HepG2 (cell line): ENCODE measurements at regions not wholly inside any gene's neighbourhood (a gene's known extent, or its start where the extent isn't known, plus 50 kb on each side); places are given as distances from the start of the nearest gene placed in this dataset.

Source experiments
- ATAC-seq: fragments of 200-7000 bp; cut with Tn5 transposase; 3 replicates; pipeline ENCODE4 v1.9.1; 2020; ENCODE audit warnings: mild to moderate bottlenecking, moderate library complexity
- BruUV-seq: library from RNA; stranded (reverse); fragments of 400-500 nt; replicated peaks from 2 replicates; lab custom pipeline; 2021; lab: Mats Ljungman, UMichigan
- CTCF ChIA-PET: fragments of 300-600 bp; formaldehyde crosslinking; extraction: SDS; loops from one replicate; lab custom pipeline; 2021; ENCODE audit warnings: low total read pairs, inconsistent platforms, low intra/inter-chr PET ratio; lab: Yijun Ruan, JAX
- POLR2A ChIA-PET: fragments of 350-600 bp; sonication (Branson Sonifier 250); formaldehyde crosslinking; loops from one replicate; lab custom pipeline; 2020; ENCODE audit warnings: antibody characterized with exemption, inconsistent platforms; lab: Yijun Ruan, JAX
- DNase-seq: peaks from one replicate; pipeline ENCODE4 v3.0.0-alpha.2; 2015; ENCODE audit warnings: low spot score
- FAIRE-seq: peaks from 3 replicates; lab custom pipeline; 2011; peaks lifted over from hg19 to GRCh38; lab: Jason Lieb, UNC
- H2AFZ ChIP-seq: one replicate; pipeline ENCODE4 v1.6.1; 2011; ENCODE audit warnings: low read length, inconsistent platforms
- H3K27ac ChIP-seq: fragments of 300-600 bp; 3 replicates; pipeline ENCODE4 v1.8.0; 2011; ENCODE audit warnings: mixed run types, mild to moderate bottlenecking, mixed read lengths, low read length, inconsistent platforms; ENCODE audit not compliant: insufficient read depth; ENCODE audit errors: extremely low read length
- H3K27me3 ChIP-seq, 2 experiments: fragments of 200-600 bp in 1 of 2; 2 replicates in 1 of 2; 3 replicates in 1 of 2; pipeline versions ENCODE4 v1.6.0 to v1.8.0; 2011; ENCODE audit warnings: low read length in 2 of 2, mild to moderate bottlenecking in 2 of 2, moderate library complexity in 2 of 2, inconsistent platforms in 1 of 2; ENCODE audit not compliant: insufficient read depth in 2 of 2, control insufficient read depth in 1 of 2
- H3K36me3 ChIP-seq, 2 experiments: fragments of 200-600 bp in 1 of 2; replicated peaks in 1 of 2; 2 replicates in 1 of 2; 3 replicates in 1 of 2; pipeline versions ENCODE4 v1.5.1 to v1.8.0; 2011; ENCODE audit warnings: low read length in 2 of 2, inconsistent platforms in 1 of 2; ENCODE audit not compliant: insufficient read depth in 2 of 2, control insufficient read depth in 1 of 2
- H3K4me1 ChIP-seq: 2 replicates; pipeline ENCODE4 v1.5.1; 2012; ENCODE audit warnings: low read length, inconsistent platforms; ENCODE audit not compliant: insufficient read depth
- H3K4me2 ChIP-seq: 2 replicates; pipeline ENCODE4 v1.6.0; 2011; ENCODE audit warnings: low read depth, low read length, inconsistent platforms
- H3K4me3 ChIP-seq, 3 experiments: fragments of 200-600 bp in 1 of 3; sonication (generic), shearing (Covaris generic) in 1 of 3; replicated peaks in 1 of 3; 2 replicates each; pipeline ENCODE4 v1.5.1; 2011 to 2016; ENCODE audit warnings: low read length in 3 of 3, inconsistent platforms in 2 of 3, low read depth in 2 of 3, mild to moderate bottlenecking in 2 of 3, control low read depth in 1 of 3, mixed read lengths in 1 of 3; ENCODE audit not compliant: insufficient read depth in 1 of 3
- H3K79me2 ChIP-seq: one replicate; pipeline ENCODE4 v1.6.1; 2011; ENCODE audit warnings: low read length, inconsistent platforms; ENCODE audit not compliant: insufficient read depth
- H3K9ac ChIP-seq: 2 replicates; pipeline ENCODE4 v1.6.0; 2011; ENCODE audit warnings: mild to moderate bottlenecking, low read depth, low read length, inconsistent platforms; ENCODE audit not compliant: insufficient read depth
- H3K9me3 ChIP-seq: 2 replicates; pipeline ENCODE4 v1.5.1; 2012; ENCODE audit warnings: mild to moderate bottlenecking, low read length
- H4K20me1 ChIP-seq: 2 replicates; pipeline ENCODE4 v1.6.0; 2011; ENCODE audit warnings: inconsistent platforms, mild to moderate bottlenecking, low read length, moderate library complexity; ENCODE audit not compliant: insufficient read depth
- CEBPG ChIP-seq: IDR thresholded peaks from 2 replicates; pipeline ENCODE4 v1.6.1; 2016
- HES4 ChIP-seq: sonication (generic); formaldehyde crosslinking; IDR thresholded peaks from 2 replicates; pipeline ENCODE4 v1.9.0; 2021; ENCODE audit warnings: mild to moderate bottlenecking, missing genetic modification reagents, borderline replicate concordance
- NCOA2 ChIP-seq: sonication (generic); formaldehyde crosslinking; IDR thresholded peaks from 2 replicates; pipeline ENCODE4 v1.8.0; 2022; ENCODE audit warnings: inconsistent platforms
- NRL ChIP-seq: sonication (generic); formaldehyde crosslinking; IDR thresholded peaks from 2 replicates; pipeline ENCODE4 v1.5.0; 2020; ENCODE audit warnings: missing genetic modification reagents, mild to moderate bottlenecking, moderate library complexity, borderline replicate concordance
- SOX13 ChIP-seq, 3 experiments: fragments of 450-650 bp in 1 of 3; sonication (generic) in 1 of 3; formaldehyde crosslinking in 1 of 3; IDR thresholded peaks in 2 of 3; conservative IDR thresholded peaks in 1 of 3; 2 replicates each; pipeline versions ENCODE4 v1.5.0 to v1.6.1; 2016 to 2020; ENCODE audit warnings: antibody characterized with exemption in 1 of 3, mild to moderate bottlenecking in 1 of 3, missing compliant biosample characterization in 1 of 3, missing genetic modification reagents in 1 of 3, moderate library complexity in 1 of 3
- STAG1 ChIP-seq: sonication (generic); formaldehyde crosslinking; IDR thresholded peaks from 2 replicates; pipeline ENCODE4 v1.4.0; 2020; ENCODE audit warnings: missing genetic modification reagents
- TCF7L2 ChIP-seq: IDR thresholded peaks from 2 replicates; pipeline ENCODE4 v1.6.1; 2011; ENCODE audit warnings: mild to moderate bottlenecking, low read depth, low read length, moderate library complexity
- TMF1 ChIP-seq: sonication (generic); formaldehyde crosslinking; IDR thresholded peaks from 2 replicates; pipeline ENCODE4 v1.8.1; 2022; ENCODE audit warnings: low read depth, missing genetic modification reagents
- ZNF138 ChIP-seq: sonication (generic); formaldehyde crosslinking; IDR thresholded peaks from 2 replicates; pipeline ENCODE4 v1.5.0; 2020; ENCODE audit warnings: mild to moderate bottlenecking, low read depth, missing genetic modification reagents
- ZNF207 ChIP-seq: fragments of 450-650 bp; IDR thresholded peaks from 2 replicates; pipeline ENCODE4 v1.6.1; 2016; ENCODE audit warnings: antibody characterized with exemption, borderline replicate concordance
- ZNF564 ChIP-seq: sonication (generic); formaldehyde crosslinking; IDR thresholded peaks from 2 replicates; pipeline ENCODE4 v1.8.1; 2023; ENCODE audit warnings: mild to moderate bottlenecking, missing genetic modification reagents
- ZNF816 ChIP-seq: sonication (generic); formaldehyde crosslinking; IDR thresholded peaks from 2 replicates; pipeline ENCODE4 v1.8.0; 2022; ENCODE audit warnings: missing genetic modification reagents, mild to moderate bottlenecking, borderline replicate concordance
- ZSCAN21 ChIP-seq: sonication (generic); formaldehyde crosslinking; IDR thresholded peaks from 2 replicates; pipeline ENCODE4 v1.8.0; 2022; ENCODE audit warnings: mild to moderate bottlenecking, missing genetic modification reagents, moderate library complexity, borderline replicate concordance
- WGBS: methylation state at CpG from one replicate; pipeline ENCODE4 v1.1.6; 2017; ENCODE audit warnings: low lambda C conversion rate; 5-methylcytosine and 5-hydroxymethylcytosine counted together
- in situ Hi-C: cut with HindIII; loops from 2 replicates; pipeline ENCODE4 v1.10.0; 2017; ENCODE audit warnings: low pct_unique_long_range_greater_than_20kb; ENCODE audit not compliant: extremely low pct_ligation_motif_present
- intact Hi-C: fragments of 100-400 bp; cut with micrococcal nuclease; formaldehyde crosslinking; loops from one replicate; pipeline ENCODE4 v1.10.0; 2022; ENCODE audit not compliant: unreplicated experiment
- TF ChIP-seq, protein P1 (sequence below): sonication (generic); formaldehyde crosslinking; IDR thresholded peaks from 2 replicates; pipeline ENCODE4 v1.5.0; 2020; ENCODE audit warnings: missing genetic modification reagents, mild to moderate bottlenecking, borderline replicate concordance
- TF ChIP-seq, protein P2 (sequence below): sonication (generic); formaldehyde crosslinking; IDR thresholded peaks from 2 replicates; pipeline ENCODE4 v1.4.0; 2020; ENCODE audit warnings: missing genetic modification reagents
- TF ChIP-seq, protein P3 (sequence below): sonication (generic); formaldehyde crosslinking; IDR thresholded peaks from 2 replicates; pipeline ENCODE4 v1.8.0; 2022; ENCODE audit warnings: mild to moderate bottlenecking, missing genetic modification reagents; ENCODE audit not compliant: insufficient replicate concordance

DNA sequence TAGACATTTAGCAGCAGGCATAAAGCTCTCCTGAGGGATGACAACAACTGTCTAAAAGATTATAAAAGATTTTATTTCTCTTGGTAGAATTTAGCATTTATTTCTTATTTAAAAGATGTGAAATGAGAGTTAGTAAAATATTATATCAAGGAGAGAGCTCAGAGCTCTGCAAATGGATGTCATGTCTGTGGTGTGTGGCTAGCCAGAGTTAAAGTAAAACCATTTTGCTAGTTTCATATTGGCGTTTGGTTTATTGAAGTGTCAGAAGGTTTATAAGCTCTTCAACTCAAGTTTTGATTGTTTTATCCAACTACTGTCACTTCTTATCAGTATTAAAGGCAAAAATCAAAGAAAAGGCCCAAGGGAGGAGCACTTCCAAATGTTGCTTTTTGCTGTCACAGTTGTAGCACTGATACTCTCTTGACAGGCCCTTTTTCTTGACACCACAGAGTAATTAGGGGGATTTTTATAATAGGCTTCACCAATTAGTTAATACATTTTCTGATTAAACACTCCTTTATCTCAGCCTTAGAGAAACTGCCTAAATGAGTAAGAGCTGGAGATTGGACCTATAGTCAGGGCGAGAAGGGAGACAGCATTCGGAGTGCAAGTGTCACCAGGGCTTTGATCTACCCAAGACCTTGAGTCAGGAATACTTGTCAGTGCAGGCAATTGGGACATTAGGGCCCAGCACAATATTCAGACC is 233.9 kb downstream of the PTBP2 start:
- H3K4me2 ChIP-seq, result no peak overlapping the region
- no peak overlapping the region for H2AFZ ChIP-seq
- no peaks in the 10 kb centered on the region for H3K79me2 ChIP-seq
- intact Hi-C loops, result no loop called here
- H3K9ac ChIP-seq, result no peak overlapping the region
- no peaks in the 10 kb centered on the region for H3K4me1 ChIP-seq
- DNase-seq, result no peak
- H3K36me3 ChIP-seq, result no peaks in the 10 kb centered on the region
- no peaks in the 10 kb centered on the region; a peak in 1 of 5 replicates for H3K27me3 ChIP-seq
- BruUV-seq, result no TSS peak
- no peak overlapping the region for H3K27ac ChIP-seq
- ChIA-PET POLR2A (no interaction called here), CTCF (no interaction called here)
- no peak for ATAC-seq
- H3K9me3 ChIP-seq, result no peaks in the 10 kb centered on the region
- no peak for FAIRE-seq
- no peaks in the 10 kb centered on the region for H4K20me1 ChIP-seq
- TF ChIP-seq STAG1 (no peak), TCF7L2 (no peak), NRL (CRISPR knock-in tag) (no peak), ZNF816 (CRISPR knock-in tag) (no peak), ZSCAN21 (CRISPR knock-in tag) (no peak), ZNF138 (CRISPR knock-in tag) (no peak), ZNF564 (CRISPR knock-in tag) (no peak), ZNF207 (no peak), HES4 (CRISPR knock-in tag) (no peak), TMF1 (CRISPR knock-in tag) (no peak), SOX13 (IDR thresholded peaks at IDR 0.05) (no peak), SOX13 (CRISPR knock-in tag; conservative IDR thresholded peaks at IDR 0.05 in 1 of 2, IDR thresholded peaks at IDR 0.05 in 1 of 2) (no peak), CEBPG (CRISPR knock-in tag) (no peak), NCOA2 (CRISPR knock-in tag) (no peak)
- TF ChIP-seq, protein P1, sequence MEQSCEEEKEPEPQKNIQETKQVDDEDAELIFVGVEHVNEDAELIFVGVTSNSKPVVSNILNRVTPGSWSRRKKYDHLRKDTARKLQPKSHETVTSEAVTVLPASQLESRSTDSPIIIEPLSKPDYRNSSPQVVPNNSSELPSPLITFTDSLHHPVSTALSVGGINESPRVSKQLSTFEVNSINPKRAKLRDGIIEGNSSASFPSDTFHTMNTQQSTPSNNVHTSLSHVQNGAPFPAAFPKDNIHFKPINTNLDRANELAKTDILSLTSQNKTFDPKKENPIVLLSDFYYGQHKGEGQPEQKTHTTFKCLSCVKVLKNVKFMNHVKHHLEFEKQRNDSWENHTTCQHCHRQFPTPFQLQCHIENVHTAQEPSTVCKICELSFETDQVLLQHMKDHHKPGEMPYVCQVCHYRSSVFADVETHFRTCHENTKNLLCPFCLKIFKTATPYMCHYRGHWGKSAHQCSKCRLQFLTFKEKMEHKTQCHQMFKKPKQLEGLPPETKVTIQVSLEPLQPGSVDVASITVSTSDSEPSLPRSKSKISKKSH (CRISPR knock-in tag), result no peak
- TF ChIP-seq, protein P2, sequence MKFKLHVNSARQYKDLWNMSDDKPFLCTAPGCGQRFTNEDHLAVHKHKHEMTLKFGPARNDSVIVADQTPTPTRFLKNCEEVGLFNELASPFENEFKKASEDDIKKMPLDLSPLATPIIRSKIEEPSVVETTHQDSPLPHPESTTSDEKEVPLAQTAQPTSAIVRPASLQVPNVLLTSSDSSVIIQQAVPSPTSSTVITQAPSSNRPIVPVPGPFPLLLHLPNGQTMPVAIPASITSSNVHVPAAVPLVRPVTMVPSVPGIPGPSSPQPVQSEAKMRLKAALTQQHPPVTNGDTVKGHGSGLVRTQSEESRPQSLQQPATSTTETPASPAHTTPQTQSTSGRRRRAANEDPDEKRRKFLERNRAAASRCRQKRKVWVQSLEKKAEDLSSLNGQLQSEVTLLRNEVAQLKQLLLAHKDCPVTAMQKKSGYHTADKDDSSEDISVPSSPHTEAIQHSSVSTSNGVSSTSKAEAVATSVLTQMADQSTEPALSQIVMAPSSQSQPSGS (CRISPR knock-in tag), result no peak
- TF ChIP-seq, protein P3, sequence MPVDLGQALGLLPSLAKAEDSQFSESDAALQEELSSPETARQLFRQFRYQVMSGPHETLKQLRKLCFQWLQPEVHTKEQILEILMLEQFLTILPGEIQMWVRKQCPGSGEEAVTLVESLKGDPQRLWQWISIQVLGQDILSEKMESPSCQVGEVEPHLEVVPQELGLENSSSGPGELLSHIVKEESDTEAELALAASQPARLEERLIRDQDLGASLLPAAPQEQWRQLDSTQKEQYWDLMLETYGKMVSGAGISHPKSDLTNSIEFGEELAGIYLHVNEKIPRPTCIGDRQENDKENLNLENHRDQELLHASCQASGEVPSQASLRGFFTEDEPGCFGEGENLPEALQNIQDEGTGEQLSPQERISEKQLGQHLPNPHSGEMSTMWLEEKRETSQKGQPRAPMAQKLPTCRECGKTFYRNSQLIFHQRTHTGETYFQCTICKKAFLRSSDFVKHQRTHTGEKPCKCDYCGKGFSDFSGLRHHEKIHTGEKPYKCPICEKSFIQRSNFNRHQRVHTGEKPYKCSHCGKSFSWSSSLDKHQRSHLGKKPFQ (CRISPR knock-in tag), result no peak
- H3K4me3 ChIP-seq, result no peak overlapping the region
- 0% methylated on average over 2 of the region's 3 CpGs for whole genome bisulfite sequencing
- in situ Hi-C loops, result no loop called here
